Glutamatergic neuron (in vitro differentiated cells): ENCODE measurements at regions not wholly inside any gene's neighbourhood (a gene's known extent, or its start where the extent isn't known, plus 50 kb on each side); places are given as distances from the start of the nearest gene placed in this dataset.
"Not testable (repeated sequence)": the region's sequence is repeated elsewhere in the genome, so short reads cannot be mapped to it uniquely, and the experiment has no call there.

Experiments used
- DNase-seq: peaks from one replicate; pipeline ENCODE4 v3.0.0; 2022
- H3K27ac Mint-ChIP-seq: one replicate; pipeline ENCODE4 v1.8.0; 2020; ENCODE audit warnings: mild to moderate bottlenecking, mixed read lengths, inconsistent platforms; ENCODE audit not compliant: unreplicated experiment
- H3K27me3 Mint-ChIP-seq: one replicate; pipeline ENCODE4 v1.8.0; 2020; ENCODE audit warnings: mild to moderate bottlenecking, moderate library complexity, mixed read lengths, inconsistent platforms; ENCODE audit not compliant: unreplicated experiment
- H3K36me3 Mint-ChIP-seq: one replicate; pipeline ENCODE4 v1.8.0; 2020; ENCODE audit warnings: mild to moderate bottlenecking, mixed read lengths, inconsistent platforms; ENCODE audit not compliant: unreplicated experiment
- H3K4me1 Mint-ChIP-seq: one replicate; pipeline ENCODE4 v1.8.0; 2020; ENCODE audit warnings: mild to moderate bottlenecking, low read depth, mixed read lengths, inconsistent platforms; ENCODE audit not compliant: unreplicated experiment
- H3K4me3 Mint-ChIP-seq: one replicate; pipeline ENCODE4 v1.8.0; 2020; ENCODE audit warnings: mild to moderate bottlenecking, mixed read lengths, inconsistent platforms; ENCODE audit not compliant: unreplicated experiment
- H3K9me3 Mint-ChIP-seq: one replicate; pipeline ENCODE4 v1.8.0; 2020; ENCODE audit warnings: mild to moderate bottlenecking, moderate library complexity, mixed read lengths, inconsistent platforms; ENCODE audit not compliant: unreplicated experiment
- CTCF ChIP-seq: fragments of 200-600 bp; sonication (generic); IDR thresholded peaks from one replicate; pipeline ENCODE4 v1.5.0; 2021; ENCODE audit not compliant: partially characterized antibody, unreplicated experiment

- no peaks in the 10 kb centered on the region for H3K9me3 Mint-ChIP-seq
- H3K4me1 Mint-ChIP-seq: no peaks in the 10 kb centered on the region
- no peak overlapping the region for H3K4me3 Mint-ChIP-seq
- H3K27ac Mint-ChIP-seq: no peak overlapping the region
- H3K27me3 Mint-ChIP-seq: peaks cover 1% of the 10 kb centered on the region
- DNase-seq: no peak
- no peak for TF ChIP-seq CTCF
- H3K36me3 Mint-ChIP-seq: no peaks in the 10 kb centered on the region
Measured at GRCh38 chr3:98701071-98701675, 62.0 kb upstream of the ST3GAL6 start.

GRCh38 chr3:98702166-98702565, 61.0 kb upstream of the ST3GAL6 start:
- Mint-ChIP-seq H3K27ac (no peak overlapping the region), H3K4me1 (no peaks in the 10 kb centered on the region), H3K36me3 (no peaks in the 10 kb centered on the region), H3K9me3 (no peaks in the 10 kb centered on the region), H3K27me3 (peaks cover 1% of the 10 kb centered on the region), H3K4me3 (no peak overlapping the region)
- no peak for DNase-seq
- no peak for TF ChIP-seq CTCF

- no peak for TF ChIP-seq CTCF
- Mint-ChIP-seq H3K36me3 (no peaks in the 10 kb centered on the region), H3K9me3 (no peaks in the 10 kb centered on the region), H3K4me3 (no peak overlapping the region), H3K4me1 (no peaks in the 10 kb centered on the region), H3K27me3 (peaks cover 1% of the 10 kb centered on the region), H3K27ac (no peak overlapping the region)
- DNase-seq: no peak
Measured at GRCh38 chr3:98705212-98705611, 57.9 kb upstream of the ST3GAL6 start.

- no peak for DNase-seq
- Mint-ChIP-seq H3K27me3 (peaks cover 1% of the 10 kb centered on the region), H3K4me3 (no peak overlapping the region), H3K4me1 (no peaks in the 10 kb centered on the region), H3K9me3 (no peaks in the 10 kb centered on the region), H3K36me3 (no peaks in the 10 kb centered on the region), H3K27ac (no peak overlapping the region)
- no peak for TF ChIP-seq CTCF
Measured at GRCh38 chr3:98705694-98706093, 57.4 kb upstream of the ST3GAL6 start.

GRCh38 chr3:98708681-98709080, 54.5 kb upstream of the ST3GAL6 start:
- not testable (repeated sequence) for H3K9me3 Mint-ChIP-seq, H3K4me1 Mint-ChIP-seq, H3K36me3 Mint-ChIP-seq, H3K4me3 Mint-ChIP-seq, H3K27ac Mint-ChIP-seq, H3K27me3 Mint-ChIP-seq, DNase-seq

- no peak for TF ChIP-seq CTCF
- DNase-seq: no peak
- Mint-ChIP-seq H3K27me3 (no peaks in the 10 kb centered on the region), H3K4me1 (no peaks in the 10 kb centered on the region), H3K27ac (no peak overlapping the region), H3K4me3 (no peak overlapping the region), H3K36me3 (no peaks in the 10 kb centered on the region), H3K9me3 (peaks cover 1% of the 10 kb centered on the region)
Measured at GRCh38 chr3:98709441-98709840, 53.7 kb upstream of the ST3GAL6 start.
